ENCODE measurements at regions not wholly inside any gene's neighbourhood (a gene's known extent, or its start where the extent isn't known, plus 50 kb on each side); places are given as distances from the start of the nearest gene placed in this dataset.

DNA sequence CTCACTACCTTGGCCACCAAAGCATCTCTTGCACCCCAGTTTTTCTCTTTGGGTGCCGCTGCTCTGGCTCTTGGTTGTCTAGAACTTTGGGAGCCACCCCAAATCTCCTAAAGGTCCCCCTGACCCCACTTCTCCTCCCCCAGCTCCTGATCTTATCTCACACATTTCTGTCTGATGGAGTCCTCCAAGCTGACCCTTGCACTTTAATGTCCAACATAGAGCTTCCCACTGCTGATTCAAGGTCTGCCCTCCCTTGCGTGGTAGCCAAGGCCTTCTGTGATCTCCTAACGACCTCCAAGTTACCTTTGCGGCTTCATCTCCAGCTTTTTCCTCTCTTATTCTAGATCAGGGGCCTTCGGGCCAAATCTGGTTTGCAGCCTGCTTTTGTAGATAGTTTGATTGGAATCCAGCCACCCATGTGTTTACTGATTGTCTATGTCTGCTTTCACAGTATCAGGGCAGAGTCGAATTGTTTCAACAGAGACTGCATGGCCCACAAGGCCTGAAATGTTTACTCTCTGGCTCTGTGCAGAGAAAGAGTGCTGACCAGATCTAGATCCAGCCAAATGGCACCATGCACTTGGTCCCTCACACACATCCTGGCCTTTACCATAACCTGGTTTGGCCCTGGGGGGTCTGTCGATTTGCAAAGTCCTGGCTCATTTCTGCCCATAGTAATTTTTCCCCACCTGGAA is 168.6 kb downstream of the HAPSTR1 start:
- Histone ChIP-seq H3K4me3 (ENCODE audit: low read depth in 1 of 3, low read length in 3 of 3) (no peak overlapping the region), H3K36me3 (ENCODE audit: control insufficient read depth in 4 of 4, insufficient read depth in 3 of 4, low read depth in 1 of 4, low read length in 3 of 4) (no peaks in the 10 kb centered on the region), H3K9ac (ENCODE audit: low read depth in 1 of 2, low read length in 2 of 2) (no peak overlapping the region), H3K27ac (ENCODE audit: low read depth in 1 of 2, low read length in 2 of 2) (peak overlapping the region; percentile 77), H3K9me3 (ENCODE audit: control insufficient read depth in 4 of 4, low read length in 3 of 4) (no peaks in the 10 kb centered on the region), H3K27me3 (ENCODE audit: control insufficient read depth in 4 of 4, insufficient read depth in 4 of 4, low read length in 3 of 4) (no peaks in the 10 kb centered on the region), H3K4me1 (ENCODE audit: control insufficient read depth in 4 of 4, insufficient read depth in 4 of 4, low read length in 3 of 4) (peaks cover 4 to 32% (median 25%) of the 10 kb centered on the region in 4 donors)
- no peak for DNase-seq (ENCODE audit: low spot score)
- WGBS, result 31% methylated on average over 7 of the region's 7 CpGs
- TF ChIP-seq, protein P1, sequence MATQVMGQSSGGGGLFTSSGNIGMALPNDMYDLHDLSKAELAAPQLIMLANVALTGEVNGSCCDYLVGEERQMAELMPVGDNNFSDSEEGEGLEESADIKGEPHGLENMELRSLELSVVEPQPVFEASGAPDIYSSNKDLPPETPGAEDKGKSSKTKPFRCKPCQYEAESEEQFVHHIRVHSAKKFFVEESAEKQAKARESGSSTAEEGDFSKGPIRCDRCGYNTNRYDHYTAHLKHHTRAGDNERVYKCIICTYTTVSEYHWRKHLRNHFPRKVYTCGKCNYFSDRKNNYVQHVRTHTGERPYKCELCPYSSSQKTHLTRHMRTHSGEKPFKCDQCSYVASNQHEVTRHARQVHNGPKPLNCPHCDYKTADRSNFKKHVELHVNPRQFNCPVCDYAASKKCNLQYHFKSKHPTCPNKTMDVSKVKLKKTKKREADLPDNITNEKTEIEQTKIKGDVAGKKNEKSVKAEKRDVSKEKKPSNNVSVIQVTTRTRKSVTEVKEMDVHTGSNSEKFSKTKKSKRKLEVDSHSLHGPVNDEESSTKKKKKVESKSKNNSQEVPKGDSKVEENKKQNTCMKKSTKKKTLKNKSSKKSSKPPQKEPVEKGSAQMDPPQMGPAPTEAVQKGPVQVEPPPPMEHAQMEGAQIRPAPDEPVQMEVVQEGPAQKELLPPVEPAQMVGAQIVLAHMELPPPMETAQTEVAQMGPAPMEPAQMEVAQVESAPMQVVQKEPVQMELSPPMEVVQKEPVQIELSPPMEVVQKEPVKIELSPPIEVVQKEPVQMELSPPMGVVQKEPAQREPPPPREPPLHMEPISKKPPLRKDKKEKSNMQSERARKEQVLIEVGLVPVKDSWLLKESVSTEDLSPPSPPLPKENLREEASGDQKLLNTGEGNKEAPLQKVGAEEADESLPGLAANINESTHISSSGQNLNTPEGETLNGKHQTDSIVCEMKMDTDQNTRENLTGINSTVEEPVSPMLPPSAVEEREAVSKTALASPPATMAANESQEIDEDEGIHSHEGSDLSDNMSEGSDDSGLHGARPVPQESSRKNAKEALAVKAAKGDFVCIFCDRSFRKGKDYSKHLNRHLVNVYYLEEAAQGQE (IDR thresholded peaks at IDR 0.05), result peak; percentile 67
- TF ChIP-seq RAD21 (IDR thresholded peaks at IDR 0.05) (peak; percentile 63 to 68), FOXA1 (IDR thresholded peaks at IDR 0.05) (peak; percentile 91), EGR1 (IDR thresholded peaks at IDR 0.05; ENCODE audit: low read depth in 2 of 2) (peak in 1 of 2 donors; percentile 10), NR2F2 (IDR thresholded peaks at IDR 0.05) (peak; percentile 29), HNF4A (conservative IDR thresholded peaks at IDR 0.05) (peak; percentile 93 to 95), YY1 (IDR thresholded peaks at IDR 0.05) (peak; percentile 88), CTCF (IDR thresholded peaks at IDR 0.05; ENCODE audit: low read depth, low read length, missing input control) (no peak), FOXA2 (IDR thresholded peaks at IDR 0.05) (peak; percentile 92), MAX (IDR thresholded peaks at IDR 0.05) (peak; percentile 86), SP1 (IDR thresholded peaks at IDR 0.05) (peak; percentile 89), ZBTB33 (IDR thresholded peaks at IDR 0.05) (peak; percentile 89), TAF1 (conservative IDR thresholded peaks at IDR 0.05) (no peak), ATF3 (IDR thresholded peaks at IDR 0.05) (peak; percentile 28), RXRA (IDR thresholded peaks at IDR 0.05) (peak; percentile 64 to 91), GABPA (IDR thresholded peaks at IDR 0.05 in 1 of 2, conservative IDR thresholded peaks at IDR 0.05 in 1 of 2) (no peak), HNF4G (IDR thresholded peaks at IDR 0.05) (peak; percentile 80), JUND (IDR thresholded peaks at IDR 0.05) (peak in 1 of 2 donors; percentile 68)

Data from liver (tissue), 8 donors.